H7 (cell line): ENCODE measurements at regions not wholly inside any gene's neighbourhood (a gene's known extent, or its start where the extent isn't known, plus 50 kb on each side); places are given as distances from the start of the nearest gene placed in this dataset.

Experiments used
- DNase-seq: peaks from one replicate; pipeline ENCODE4 v3.0.0; 2012
- H3K27me3 ChIP-seq: 2 replicates; pipeline ENCODE4 v1.6.0; 2011; ENCODE audit warnings: mild to moderate bottlenecking, low read length; ENCODE audit not compliant: control insufficient read depth, insufficient read depth
- H3K36me3 ChIP-seq: replicated peaks from 2 replicates; pipeline ENCODE4 v1.5.1; 2011; ENCODE audit warnings: low read length; ENCODE audit not compliant: control insufficient read depth, insufficient read depth
- H3K4me3 ChIP-seq: 2 replicates; pipeline ENCODE4 v1.5.1; 2011; ENCODE audit warnings: low read depth, mild to moderate bottlenecking, control low read depth, low read length, moderate library complexity; ENCODE audit not compliant: insufficient read depth

- H3K27me3 ChIP-seq = no peaks in the 10 kb centered on the region
- H3K36me3 ChIP-seq = no peaks in the 10 kb centered on the region
- no peak overlapping the region for H3K4me3 ChIP-seq
- no peak for DNase-seq
Observed at GRCh38 chr10:107502229-107502985, 337.9 kb upstream of the SORCS1 start.

GRCh38 chr10:107498983-107499382 lies 334.5 kb upstream of the SORCS1 start:
- H3K36me3 ChIP-seq = no peaks in the 10 kb centered on the region
- DNase-seq = no peak
- H3K27me3 ChIP-seq = no peaks in the 10 kb centered on the region
- H3K4me3 ChIP-seq = no peak overlapping the region

- Histone ChIP-seq H3K27me3 (no peaks in the 10 kb centered on the region), H3K4me3 (no peak overlapping the region), H3K36me3 (no peaks in the 10 kb centered on the region)
- no peak for DNase-seq
Observed at GRCh38 chr10:107497024-107497423, 332.5 kb upstream of the SORCS1 start.

- H3K4me3 ChIP-seq = no peak overlapping the region
- no peak for DNase-seq
- no peaks in the 10 kb centered on the region for H3K36me3 ChIP-seq
- no peaks in the 10 kb centered on the region for H3K27me3 ChIP-seq
Observed at GRCh38 chr10:107496594-107496993, 332.1 kb upstream of the SORCS1 start.

DNA sequence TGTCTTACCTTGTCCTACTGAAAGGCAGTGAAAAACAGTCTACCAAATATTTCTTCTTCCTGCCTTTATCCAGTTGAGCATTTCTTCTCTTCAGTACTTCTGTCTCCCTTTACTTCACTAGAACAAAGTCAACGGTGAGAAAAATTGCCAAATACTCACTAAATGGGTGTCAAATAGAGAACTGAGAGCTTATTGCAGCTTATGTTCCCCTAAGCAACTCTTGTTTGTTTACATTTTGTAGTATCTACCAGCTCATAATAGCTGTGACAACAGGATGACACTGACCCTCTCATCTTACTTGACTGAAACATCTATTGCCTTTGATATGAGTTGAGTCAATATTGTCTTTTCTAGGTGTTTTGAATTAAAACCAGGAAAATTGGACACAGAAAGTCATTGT lies 327.9 kb upstream of the SORCS1 start:
- no peaks in the 10 kb centered on the region for H3K36me3 ChIP-seq
- DNase-seq = no peak
- no peak overlapping the region for H3K4me3 ChIP-seq
- no peaks in the 10 kb centered on the region for H3K27me3 ChIP-seq

GRCh38 chr10:107490389-107490788 lies 325.9 kb upstream of the SORCS1 start:
- no peaks in the 10 kb centered on the region for H3K36me3 ChIP-seq
- DNase-seq = no peak
- no peak overlapping the region for H3K4me3 ChIP-seq
- H3K27me3 ChIP-seq = no peaks in the 10 kb centered on the region

- Histone ChIP-seq H3K27me3 (no peaks in the 10 kb centered on the region), H3K4me3 (no peak overlapping the region)
Observed at GRCh38 chr10:107487284-107487683, 322.8 kb upstream of the SORCS1 start.

GRCh38 chr10:107485019-107485418 lies 320.5 kb upstream of the SORCS1 start:
- H3K27me3 ChIP-seq = no peaks in the 10 kb centered on the region
- DNase-seq = no peak
- H3K4me3 ChIP-seq = no peak overlapping the region
- no peaks in the 10 kb centered on the region for H3K36me3 ChIP-seq

More at GRCh38 chr10:107487284-107487683, 322.8 kb upstream of the SORCS1 start:
- DNase-seq = no peak
- H3K36me3 ChIP-seq = no peaks in the 10 kb centered on the region

GRCh38 chr10:107481881-107482280 lies 317.4 kb upstream of the SORCS1 start:
- Histone ChIP-seq H3K27me3 (no peaks in the 10 kb centered on the region), H3K36me3 (no peaks in the 10 kb centered on the region), H3K4me3 (no peak overlapping the region)
- DNase-seq = no peak

DNA sequence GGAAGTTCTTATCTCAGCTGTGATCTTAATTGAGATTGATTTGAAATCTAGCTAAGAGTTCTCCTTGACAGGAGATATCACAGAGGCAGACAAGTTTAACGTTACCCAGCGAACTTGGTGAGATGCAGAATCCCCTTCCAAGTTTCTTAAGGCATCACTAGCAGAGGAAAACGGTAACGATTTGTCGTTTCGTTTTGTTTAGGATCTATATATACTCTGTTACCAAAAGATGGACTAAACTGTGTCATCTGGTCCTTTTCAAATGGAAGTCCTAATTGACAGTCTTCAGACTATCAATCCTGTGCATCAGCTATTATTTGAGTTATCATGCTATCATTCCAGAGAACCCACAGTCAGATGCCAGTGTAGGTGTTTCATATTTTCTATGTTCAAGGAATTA lies 316.7 kb upstream of the SORCS1 start:
- Histone ChIP-seq H3K4me3 (no peak overlapping the region), H3K27me3 (no peaks in the 10 kb centered on the region), H3K36me3 (no peaks in the 10 kb centered on the region)
- no peak for DNase-seq

- Histone ChIP-seq H3K4me3 (no peak overlapping the region), H3K36me3 (no peaks in the 10 kb centered on the region), H3K27me3 (no peaks in the 10 kb centered on the region)
- DNase-seq = no peak
Observed at GRCh38 chr10:107480781-107481180, 316.3 kb upstream of the SORCS1 start.

- Histone ChIP-seq H3K27me3 (no peaks in the 10 kb centered on the region; the same call in 1 of the 2 replicates), H3K36me3 (no peaks in the 10 kb centered on the region), H3K4me3 (no peak overlapping the region)
- DNase-seq = no peak
Observed at GRCh38 chr10:107477266-107477665, 312.8 kb upstream of the SORCS1 start.

GRCh38 chr10:107476408-107476807 lies 311.9 kb upstream of the SORCS1 start:
- Histone ChIP-seq H3K36me3 (no peaks in the 10 kb centered on the region), H3K4me3 (no peak overlapping the region), H3K27me3 (no peaks in the 10 kb centered on the region; the same call in 1 of the 2 replicates)
- DNase-seq = no peak

- no peak overlapping the region for H3K4me3 ChIP-seq
- H3K27me3 ChIP-seq = no peaks in the 10 kb centered on the region; the same call in 1 of the 2 replicates
- no peak for DNase-seq
- H3K36me3 ChIP-seq = no peaks in the 10 kb centered on the region
Observed at GRCh38 chr10:107474650-107475049, 310.1 kb upstream of the SORCS1 start.

DNA sequence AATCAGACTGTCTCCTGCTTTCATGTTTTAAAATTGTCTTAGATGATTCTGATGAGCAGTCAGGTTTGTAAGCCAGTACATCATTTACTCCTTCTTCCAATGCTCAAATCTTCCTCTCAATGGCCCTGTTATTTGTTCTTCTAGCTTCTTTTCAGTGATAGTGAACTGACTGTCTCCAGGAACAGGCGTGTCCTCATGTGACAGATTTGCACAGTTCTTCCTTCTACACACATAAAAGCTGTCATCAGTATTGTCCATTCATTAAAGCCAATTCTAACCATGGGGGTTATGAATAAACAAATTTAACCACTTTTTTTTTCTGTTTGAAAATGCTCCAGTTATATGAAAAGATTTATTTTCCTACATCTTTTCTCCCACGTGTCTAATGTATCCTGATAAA lies 308.7 kb upstream of the SORCS1 start:
- Histone ChIP-seq H3K4me3 (no peak overlapping the region), H3K27me3 (no peaks in the 10 kb centered on the region; the same call in 1 of the 2 replicates), H3K36me3 (no peaks in the 10 kb centered on the region)
- no peak for DNase-seq

- no peak for DNase-seq
- Histone ChIP-seq H3K4me3 (no peak overlapping the region), H3K36me3 (no peaks in the 10 kb centered on the region), H3K27me3 (no peaks in the 10 kb centered on the region; the same call in 1 of the 2 replicates)
Observed at GRCh38 chr10:107471911-107472310, 307.4 kb upstream of the SORCS1 start.
